Right hindlimb (tissue), 1 donor: ENCODE measurements at regions not wholly inside any gene's neighbourhood (a gene's known extent, or its start where the extent isn't known, plus 50 kb on each side); places are given as distances from the start of the nearest gene placed in this dataset.

Experiments
- DNase-seq: peaks from one replicate; pipeline ENCODE4 v3.0.0-alpha.2; 2018

GRCh38 chr5:34570143-34570542, 86.0 kb upstream of the RAI14 start:
- DNase-seq = no peak

- peak; percentile 39 for DNase-seq
Measured at GRCh38 chr5:34570721-34571676, 85.1 kb upstream of the RAI14 start.

- no peak for DNase-seq
Measured at GRCh38 chr5:34571677-34572041, 84.5 kb upstream of the RAI14 start.

GRCh38 chr5:34574936-34575467, 81.1 kb upstream of the RAI14 start:
- no peak for DNase-seq

- no peak for DNase-seq
Measured at GRCh38 chr5:34576891-34577666, 79.0 kb upstream of the RAI14 start.

- DNase-seq = no peak
Measured at GRCh38 chr5:34578962-34579361, 77.2 kb upstream of the RAI14 start.

GRCh38 chr5:34580983-34581382, 75.1 kb upstream of the RAI14 start:
- peak; percentile 52 for DNase-seq

- DNase-seq = no peak
Measured at GRCh38 chr5:34582371-34582770, 73.8 kb upstream of the RAI14 start.

GRCh38 chr5:34583167-34583566, 73.0 kb upstream of the RAI14 start:
- DNase-seq = no peak

- DNase-seq = no peak
Measured at GRCh38 chr5:34584165-34584564, 72.0 kb upstream of the RAI14 start.

- DNase-seq = no peak
Measured at GRCh38 chr5:34585601-34586104, 70.5 kb upstream of the RAI14 start.

GRCh38 chr5:34586117-34586885, 69.8 kb upstream of the RAI14 start:
- no peak for DNase-seq

- no peak for DNase-seq
Measured at GRCh38 chr5:34587355-34588241, 68.5 kb upstream of the RAI14 start.

GRCh38 chr5:34589832-34590231, 66.3 kb upstream of the RAI14 start:
- no peak for DNase-seq

GRCh38 chr5:34591723-34592122, 64.4 kb upstream of the RAI14 start:
- DNase-seq = no peak

- DNase-seq = no peak
Measured at GRCh38 chr5:34597034-34598027, 58.8 kb upstream of the RAI14 start.

GRCh38 chr5:34598177-34598794, 57.8 kb upstream of the RAI14 start:
- no peak for DNase-seq

- no peak for DNase-seq
Measured at GRCh38 chr5:34599471-34600117, 56.5 kb upstream of the RAI14 start.

GRCh38 chr5:34600118-34600493, 56.0 kb upstream of the RAI14 start:
- no peak for DNase-seq
